SU-DHL-6 (cell line): ENCODE measurements at regions not wholly inside any gene's neighbourhood (a gene's known extent, or its start where the extent isn't known, plus 50 kb on each side); places are given as distances from the start of the nearest gene placed in this dataset.

Source experiments
- H2AFZ ChIP-seq: fragments of 200-600 bp; sonication (generic); 2 replicates; pipeline ENCODE4 v1.6.1; 2014; ENCODE audit warnings: low read depth, mild to moderate bottlenecking, moderate library complexity, mixed read lengths, antibody characterized with exemption, low read length; ENCODE audit not compliant: severe bottlenecking
- H3F3A ChIP-seq: fragments of 200-600 bp; shearing (Covaris generic); 2 replicates; pipeline ENCODE4 v1.6.0; 2016; ENCODE audit warnings: antibody characterized with exemption, mild to moderate bottlenecking; ENCODE audit not compliant: insufficient read depth
- H3K27ac ChIP-seq: fragments of 200-600 bp; sonication (generic); 2 replicates; pipeline ENCODE4 v1.5.1; 2016; ENCODE audit warnings: low read depth, mild to moderate bottlenecking, low read length, moderate library complexity, mixed read lengths
- H3K27me3 ChIP-seq: fragments of 200-600 bp; sonication (generic), shearing (Covaris generic); 2 replicates; pipeline ENCODE4 v1.6.0; 2014; ENCODE audit warnings: mild to moderate bottlenecking, low read length
- H3K36me3 ChIP-seq: fragments of 200-600 bp; sonication (generic); 2 replicates; pipeline ENCODE4 v1.6.1; 2014; ENCODE audit warnings: mild to moderate bottlenecking, low read length, mixed read lengths
- H3K4me2 ChIP-seq: fragments of 300-600, 200-600 bp; shearing (Covaris generic), sonication (generic); 2 replicates; pipeline ENCODE4 v1.6.0; 2014; ENCODE audit warnings: low read length, low read depth, mild to moderate bottlenecking; ENCODE audit not compliant: poor library complexity, severe bottlenecking
- H3K4me3 ChIP-seq: fragments of 200-600 bp; sonication (generic); 2 replicates; pipeline ENCODE4 v1.5.1; 2014; ENCODE audit warnings: antibody characterized with exemption, low read length, mild to moderate bottlenecking, mixed read lengths; ENCODE audit not compliant: insufficient read depth, poor library complexity, severe bottlenecking
- H3K79me2 ChIP-seq: fragments of 200-600 bp; sonication (generic); 2 replicates; pipeline ENCODE4 v1.6.1; 2014; ENCODE audit warnings: mild to moderate bottlenecking, low read length, moderate library complexity; ENCODE audit not compliant: insufficient read depth
- H3K9ac ChIP-seq: fragments of 200-600 bp; sonication (generic); 2 replicates; pipeline ENCODE4 v1.7.0; 2014; ENCODE audit warnings: mild to moderate bottlenecking, low read length
- H3K9me2 ChIP-seq: fragments of 200-600 bp; sonication (generic); replicated peaks from 2 replicates; pipeline ENCODE4 v1.6.1; 2014; ENCODE audit warnings: low read length; ENCODE audit not compliant: insufficient read depth
- H3K9me3 ChIP-seq: fragments of 200-600 bp; sonication (generic); 2 replicates; pipeline ENCODE4 v1.6.1; 2014; ENCODE audit warnings: low read length, mixed read lengths; ENCODE audit not compliant: insufficient read depth
- H4K20me1 ChIP-seq: fragments of 200-600 bp; sonication (generic); 2 replicates; pipeline ENCODE4 v1.6.1; 2014; ENCODE audit warnings: low read depth, mild to moderate bottlenecking, antibody characterized with exemption, low read length, moderate library complexity, mixed read lengths
- EZH2phosphoT487 ChIP-seq: fragments of 200-600 bp; sonication (generic), shearing (Covaris generic); conservative IDR thresholded peaks from 2 replicates; pipeline ENCODE4 v1.6.1; 2018; ENCODE audit warnings: mild to moderate bottlenecking, antibody characterized with exemption, low read length, moderate library complexity, mixed read lengths
- TF ChIP-seq, protein P1 (sequence below): fragments of 200-600 bp; sonication (generic); IDR thresholded peaks from one replicate; pipeline ENCODE4 v1.5.1; 2017; ENCODE audit warnings: antibody characterized with exemption, mild to moderate bottlenecking, low read length, moderate library complexity; ENCODE audit not compliant: insufficient read depth, poor library complexity, severe bottlenecking

GRCh38 chr2:898319-898718 lies 52.3 kb upstream of the SNTG2 start:
- TF ChIP-seq, protein P1, sequence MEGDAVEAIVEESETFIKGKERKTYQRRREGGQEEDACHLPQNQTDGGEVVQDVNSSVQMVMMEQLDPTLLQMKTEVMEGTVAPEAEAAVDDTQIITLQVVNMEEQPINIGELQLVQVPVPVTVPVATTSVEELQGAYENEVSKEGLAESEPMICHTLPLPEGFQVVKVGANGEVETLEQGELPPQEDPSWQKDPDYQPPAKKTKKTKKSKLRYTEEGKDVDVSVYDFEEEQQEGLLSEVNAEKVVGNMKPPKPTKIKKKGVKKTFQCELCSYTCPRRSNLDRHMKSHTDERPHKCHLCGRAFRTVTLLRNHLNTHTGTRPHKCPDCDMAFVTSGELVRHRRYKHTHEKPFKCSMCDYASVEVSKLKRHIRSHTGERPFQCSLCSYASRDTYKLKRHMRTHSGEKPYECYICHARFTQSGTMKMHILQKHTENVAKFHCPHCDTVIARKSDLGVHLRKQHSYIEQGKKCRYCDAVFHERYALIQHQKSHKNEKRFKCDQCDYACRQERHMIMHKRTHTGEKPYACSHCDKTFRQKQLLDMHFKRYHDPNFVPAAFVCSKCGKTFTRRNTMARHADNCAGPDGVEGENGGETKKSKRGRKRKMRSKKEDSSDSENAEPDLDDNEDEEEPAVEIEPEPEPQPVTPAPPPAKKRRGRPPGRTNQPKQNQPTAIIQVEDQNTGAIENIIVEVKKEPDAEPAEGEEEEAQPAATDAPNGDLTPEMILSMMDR, result no peak
- no peak for TF ChIP-seq EZH2phosphoT487
- Histone ChIP-seq H3F3A (no peaks in the 10 kb centered on the region), H3K9ac (no peak overlapping the region), H3K4me2 (no peak overlapping the region), H3K27ac (no peak overlapping the region), H2AFZ (no peak overlapping the region), H3K9me3 (no peaks in the 10 kb centered on the region), H3K36me3 (no peaks in the 10 kb centered on the region), H3K27me3 (no peaks in the 10 kb centered on the region), H4K20me1 (no peaks in the 10 kb centered on the region), H3K9me2 (no peaks in the 10 kb centered on the region), H3K4me3 (no peak overlapping the region), H3K79me2 (no peaks in the 10 kb centered on the region)

DNA sequence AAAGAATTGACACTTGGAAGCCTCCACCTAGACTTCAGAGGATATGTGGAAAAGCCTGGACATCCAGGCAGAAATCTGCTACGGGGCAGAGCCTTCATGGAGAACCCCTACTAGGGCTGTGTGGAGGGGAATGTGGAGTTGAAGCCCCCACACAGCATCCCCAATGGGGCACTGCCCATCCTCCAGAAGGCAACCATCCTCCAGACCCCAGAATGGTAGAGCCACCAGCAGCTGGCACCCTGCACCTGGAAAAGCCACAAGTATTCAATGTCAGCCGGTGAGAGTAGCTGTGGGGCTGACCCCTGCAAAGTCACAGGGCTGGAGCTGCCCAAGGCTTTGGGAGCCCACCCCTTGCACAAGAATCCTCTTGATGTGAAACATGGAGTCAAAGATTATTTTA lies 53.6 kb upstream of the SNTG2 start:
- H3K9me2 ChIP-seq, result no peaks in the 10 kb centered on the region
- H3K4me3 ChIP-seq, result no peak overlapping the region
- H3K9me3 ChIP-seq, result no peaks in the 10 kb centered on the region
- no peaks in the 10 kb centered on the region for H3F3A ChIP-seq
- H3K79me2 ChIP-seq, result no peaks in the 10 kb centered on the region
- H4K20me1 ChIP-seq, result no peaks in the 10 kb centered on the region
- no peak overlapping the region for H3K27ac ChIP-seq
- H3K4me2 ChIP-seq, result no peak overlapping the region
- no peak overlapping the region for H3K9ac ChIP-seq
- H3K27me3 ChIP-seq, result no peaks in the 10 kb centered on the region
- H2AFZ ChIP-seq, result no peak overlapping the region
- H3K36me3 ChIP-seq, result no peaks in the 10 kb centered on the region
- TF ChIP-seq, protein P1, result no peak
- TF ChIP-seq EZH2phosphoT487, result no peak

DNA sequence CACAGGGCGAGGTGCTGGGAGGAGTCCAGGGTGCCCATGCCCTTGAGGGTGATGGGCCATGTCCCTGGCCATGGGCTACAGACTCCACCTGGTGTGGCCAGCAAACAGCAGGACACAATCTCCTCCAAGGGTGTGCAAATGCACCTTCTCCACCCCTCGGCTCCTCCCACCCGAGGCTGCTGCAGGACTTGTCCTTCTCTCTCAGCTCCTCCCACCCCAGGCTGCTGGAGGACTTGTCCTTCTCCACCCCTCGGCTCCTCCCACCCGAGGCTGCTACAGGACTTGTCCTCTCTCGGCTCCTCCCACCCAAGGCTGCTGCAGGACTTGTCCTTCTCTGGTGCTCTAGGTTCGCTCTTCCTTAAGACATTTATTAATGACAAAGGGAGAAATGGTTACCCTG lies 57.3 kb upstream of the SNTG2 start:
- Histone ChIP-seq H2AFZ (no peak overlapping the region), H4K20me1 (no peaks in the 10 kb centered on the region), H3K9ac (no peak overlapping the region), H3K4me3 (no peak overlapping the region), H3K36me3 (no peaks in the 10 kb centered on the region), H3K4me2 (no peak overlapping the region), H3K9me2 (no peaks in the 10 kb centered on the region), H3K27me3 (no peaks in the 10 kb centered on the region), H3F3A (no peaks in the 10 kb centered on the region), H3K9me3 (no peaks in the 10 kb centered on the region), H3K79me2 (no peaks in the 10 kb centered on the region), H3K27ac (no peak overlapping the region)
- no peak for TF ChIP-seq EZH2phosphoT487
- TF ChIP-seq, protein P1, result no peak
